Endothelial cell (in vitro differentiated cells): ENCODE measurements at regions not wholly inside any gene's neighbourhood (a gene's known extent, or its start where the extent isn't known, plus 50 kb on each side); places are given as distances from the start of the nearest gene placed in this dataset.
"Not testable (repeated sequence)": the region's sequence is repeated elsewhere in the genome, so short reads cannot be mapped to it uniquely, and the experiment has no call there.

Source experiments
- DNase-seq: peaks from one replicate; pipeline ENCODE4 v3.0.0; 2021; ENCODE audit warnings: low spot score
- H3K27ac Mint-ChIP-seq: one replicate; pipeline ENCODE4 v1.8.0; 2021; ENCODE audit warnings: mixed read lengths, inconsistent platforms; ENCODE audit not compliant: unreplicated experiment
- H3K27me3 Mint-ChIP-seq: one replicate; pipeline ENCODE4 v1.8.0; 2021; ENCODE audit warnings: mild to moderate bottlenecking, moderate library complexity, mixed read lengths, inconsistent platforms; ENCODE audit not compliant: unreplicated experiment
- H3K36me3 Mint-ChIP-seq: one replicate; pipeline ENCODE4 v1.8.0; 2021; ENCODE audit warnings: mild to moderate bottlenecking, low read depth, mixed read lengths, inconsistent platforms; ENCODE audit not compliant: unreplicated experiment
- H3K4me1 Mint-ChIP-seq: one replicate; pipeline ENCODE4 v1.8.0; 2021; ENCODE audit warnings: mild to moderate bottlenecking, mixed read lengths, inconsistent platforms; ENCODE audit not compliant: unreplicated experiment
- H3K4me3 Mint-ChIP-seq: one replicate; pipeline ENCODE4 v1.8.0; 2021; ENCODE audit warnings: mild to moderate bottlenecking, mixed read lengths, inconsistent platforms; ENCODE audit not compliant: unreplicated experiment
- H3K9me3 Mint-ChIP-seq: one replicate; pipeline ENCODE4 v1.8.0; 2021; ENCODE audit warnings: mixed read lengths, inconsistent platforms; ENCODE audit not compliant: unreplicated experiment
- CTCF ChIP-seq: fragments of 200-600 bp; sonication (generic); IDR thresholded peaks from one replicate; pipeline ENCODE4 v1.5.0; 2021; ENCODE audit warnings: antibody characterized with exemption; ENCODE audit not compliant: unreplicated experiment

DNA sequence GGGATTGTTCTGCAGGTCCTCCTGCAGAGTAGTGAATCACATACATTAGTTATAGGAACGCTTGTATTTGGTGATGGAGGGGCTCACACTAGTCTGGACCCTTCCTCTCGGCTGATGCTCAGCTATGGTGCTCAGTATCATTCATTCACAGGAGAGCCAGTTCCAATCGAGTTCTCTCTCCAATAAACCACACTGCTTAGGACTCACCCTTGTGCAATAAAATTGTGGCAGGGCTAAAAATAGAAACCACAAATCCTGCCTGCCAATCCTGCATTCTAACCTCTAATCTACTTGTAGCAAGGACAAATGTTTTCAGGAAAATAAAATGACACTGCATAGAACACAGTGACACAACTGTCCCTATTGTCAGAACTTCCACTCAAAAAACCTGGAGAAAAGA lies 138.4 kb upstream of the TBL1XR1 start:
- Mint-ChIP-seq H3K4me3 (no peak overlapping the region), H3K36me3 (peaks cover 4% of the 10 kb centered on the region), H3K27me3 (no peaks in the 10 kb centered on the region), H3K4me1 (peaks cover 38% of the 10 kb centered on the region), H3K27ac (no peak overlapping the region), H3K9me3 (no peaks in the 10 kb centered on the region)
- no peak for DNase-seq
- no peak for TF ChIP-seq CTCF

GRCh38 chr3:177336873-177337450 lies 139.7 kb upstream of the TBL1XR1 start:
- Mint-ChIP-seq H3K9me3 (no peaks in the 10 kb centered on the region), H3K27ac (no peak overlapping the region), H3K27me3 (no peaks in the 10 kb centered on the region), H3K4me3 (no peak overlapping the region), H3K36me3 (peaks cover 4% of the 10 kb centered on the region), H3K4me1 (peaks cover 42% of the 10 kb centered on the region)
- TF ChIP-seq CTCF: no peak
- no peak for DNase-seq

GRCh38 chr3:177337541-177338331 lies 140.5 kb upstream of the TBL1XR1 start:
- no peak for TF ChIP-seq CTCF
- Mint-ChIP-seq H3K4me1 (peaks cover 46% of the 10 kb centered on the region), H3K27ac (no peak overlapping the region), H3K36me3 (peaks cover 4% of the 10 kb centered on the region), H3K9me3 (no peaks in the 10 kb centered on the region), H3K27me3 (no peaks in the 10 kb centered on the region), H3K4me3 (no peak overlapping the region)
- DNase-seq: no peak

- Mint-ChIP-seq H3K4me1 (peaks cover 56% of the 10 kb centered on the region), H3K4me3 (no peak overlapping the region), H3K9me3 (no peaks in the 10 kb centered on the region), H3K27ac (peak overlapping the region; percentile 90), H3K27me3 (no peaks in the 10 kb centered on the region), H3K36me3 (peaks cover 4% of the 10 kb centered on the region)
- TF ChIP-seq CTCF: no peak
- DNase-seq: no peak
Measured at GRCh38 chr3:177338697-177339219, 141.5 kb upstream of the TBL1XR1 start.

DNA sequence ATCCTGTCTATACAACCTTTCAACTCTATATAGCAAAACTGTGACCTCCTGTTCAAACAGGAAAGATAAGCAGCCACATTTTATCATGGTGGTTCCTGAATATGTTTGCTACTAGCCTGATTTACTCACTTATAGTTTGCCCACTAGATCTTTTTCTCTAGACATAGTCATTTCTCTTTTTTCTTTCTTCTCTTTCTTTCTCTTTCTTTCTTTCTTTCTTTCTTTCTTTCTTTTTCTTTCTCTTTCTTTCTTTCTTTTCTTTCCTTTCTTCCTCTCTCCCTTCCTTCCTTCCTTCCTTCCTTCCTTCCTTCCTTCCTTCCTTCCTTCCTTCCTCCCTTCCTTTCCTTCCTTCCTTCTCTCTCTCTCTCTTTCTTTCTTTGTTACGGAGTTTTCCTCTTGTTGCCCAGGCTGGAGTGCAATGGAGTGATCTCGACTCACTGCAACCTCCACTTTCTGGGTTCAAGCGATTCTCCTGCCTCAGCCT lies 142.0 kb upstream of the TBL1XR1 start:
- Mint-ChIP-seq H3K4me1 (peaks cover 59% of the 10 kb centered on the region), H3K27ac (peak overlapping the region; percentile 90)
- H3K9me3 Mint-ChIP-seq, H3K4me3 Mint-ChIP-seq, DNase-seq, H3K27me3 Mint-ChIP-seq, H3K36me3 Mint-ChIP-seq: not testable (repeated sequence)
